Neural cell (in vitro differentiated cells): ENCODE measurements at regions not wholly inside any gene's neighbourhood (a gene's known extent, or its start where the extent isn't known, plus 50 kb on each side); places are given as distances from the start of the nearest gene placed in this dataset.

Source experiments
- H2AFZ ChIP-seq: fragments of 200-600, 300-800 bp; sonication (generic), shearing (Covaris generic); 2 replicates; pipeline ENCODE4 v1.6.0; 2014; ENCODE audit warnings: low read depth, mild to moderate bottlenecking, antibody characterized with exemption, low read length, moderate library complexity
- H3F3A ChIP-seq: fragments of 200-600 bp; shearing (Covaris generic); 2 replicates; pipeline ENCODE4 v1.6.1; 2016; ENCODE audit warnings: mild to moderate bottlenecking, moderate library complexity, mixed read lengths, antibody characterized with exemption, low read length; ENCODE audit not compliant: insufficient read depth, poor library complexity, severe bottlenecking
- H3K27ac ChIP-seq: fragments of 200-600, 300-800 bp; sonication (generic), shearing (Covaris generic); 2 replicates; pipeline ENCODE4 v1.5.1; 2014; ENCODE audit warnings: mild to moderate bottlenecking, low read length, moderate library complexity
- H3K27me3 ChIP-seq: fragments of 300-800, 200-600 bp; sonication (generic), shearing (Covaris generic); 2 replicates; pipeline ENCODE4 v1.6.0; 2014; ENCODE audit warnings: mild to moderate bottlenecking, low read depth, low read length, moderate library complexity; ENCODE audit not compliant: insufficient read depth
- H3K36me3 ChIP-seq: fragments of 300-800, 200-600 bp; sonication (generic), shearing (Covaris generic); 2 replicates; pipeline ENCODE4 v1.5.1; 2014; ENCODE audit warnings: mild to moderate bottlenecking, antibody characterized with exemption, low read length, moderate library complexity; ENCODE audit not compliant: insufficient read depth
- H3K4me2 ChIP-seq: fragments of 300-800, 200-600 bp; sonication (generic), shearing (Covaris generic); 2 replicates; pipeline ENCODE4 v1.6.0; 2014; ENCODE audit warnings: mild to moderate bottlenecking, low read length
- H3K4me3 ChIP-seq: fragments of 300-800, 200-600 bp; sonication (generic), shearing (Covaris generic); 2 replicates; pipeline ENCODE4 v1.5.1; 2014; ENCODE audit warnings: mild to moderate bottlenecking, low read length, moderate library complexity
- H3K79me2 ChIP-seq: fragments of 200-600 bp; shearing (Covaris generic); replicated peaks from 2 replicates; pipeline ENCODE4 v1.6.0; 2014; ENCODE audit warnings: mild to moderate bottlenecking, low read length, moderate library complexity; ENCODE audit not compliant: insufficient read depth
- H3K9ac ChIP-seq: fragments of 300-800, 200-600 bp; sonication (generic), shearing (Covaris generic); 2 replicates; pipeline ENCODE4 v1.6.1; 2016; ENCODE audit warnings: mild to moderate bottlenecking, low read length, mixed read lengths
- H3K9me2 ChIP-seq: fragments of 200-600 bp; shearing (Covaris generic); 2 replicates; pipeline ENCODE4 v1.6.1; 2016; ENCODE audit warnings: mild to moderate bottlenecking, low read length, mixed read lengths; ENCODE audit not compliant: insufficient read depth
- H3K9me3 ChIP-seq: fragments of 200-600, 300-800 bp; sonication (generic), shearing (Covaris generic); 2 replicates; pipeline ENCODE4 v1.6.1; 2016; ENCODE audit warnings: mild to moderate bottlenecking, mixed run types, low read length, moderate library complexity, mixed read lengths
- H4K20me1 ChIP-seq: fragments of 200-600 bp; shearing (Covaris generic); 2 replicates; pipeline ENCODE4 v1.6.1; 2016; ENCODE audit warnings: mild to moderate bottlenecking, mixed run types; ENCODE audit not compliant: insufficient read depth
- EP300 ChIP-seq: fragments of 450-650 bp; conservative IDR thresholded peaks from 2 replicates; pipeline ENCODE4 v1.6.1; 2014; ENCODE audit warnings: antibody characterized with exemption, mild to moderate bottlenecking, moderate library complexity; ENCODE audit not compliant: poor library complexity, severe bottlenecking
- EZH2 ChIP-seq: fragments of 200-600, 300-800 bp; shearing (Covaris generic), sonication (generic); IDR thresholded peaks from 2 replicates; pipeline ENCODE4 v1.6.1; 2014; ENCODE audit warnings: antibody characterized with exemption, low read length, borderline replicate concordance, mild to moderate bottlenecking; ENCODE audit not compliant: insufficient read depth, poor library complexity, severe bottlenecking
- MXI1 ChIP-seq: fragments of 450-650 bp; conservative IDR thresholded peaks from 2 replicates; pipeline ENCODE4 v1.6.1; 2014; ENCODE audit warnings: antibody characterized with exemption, mild to moderate bottlenecking; ENCODE audit not compliant: poor library complexity, severe bottlenecking
- POLR2AphosphoS5 ChIP-seq: IDR thresholded peaks from 2 replicates; pipeline ENCODE4 v1.6.1; 2012
- RAD21 ChIP-seq: fragments of 450-650 bp; conservative IDR thresholded peaks from 2 replicates; pipeline ENCODE4 v1.6.1; 2014; ENCODE audit warnings: antibody characterized with exemption, mild to moderate bottlenecking, moderate library complexity
- SMC3 ChIP-seq: fragments of 450-650 bp; conservative IDR thresholded peaks from 2 replicates; pipeline ENCODE4 v1.6.1; 2014; ENCODE audit warnings: antibody characterized with exemption, mild to moderate bottlenecking, moderate library complexity; ENCODE audit not compliant: poor library complexity
- TAF1 ChIP-seq: IDR thresholded peaks from 2 replicates; pipeline ENCODE4 v1.6.1; 2012; ENCODE audit warnings: low read depth
- TF ChIP-seq, protein P1 (sequence below): IDR thresholded peaks from 2 replicates; pipeline ENCODE4 v1.6.1; 2012; ENCODE audit warnings: borderline replicate concordance
- TF ChIP-seq, protein P2 (sequence below): fragments of 450-650 bp; IDR thresholded peaks from 2 replicates; pipeline ENCODE4 v1.5.1; 2014; ENCODE audit warnings: antibody characterized with exemption, mild to moderate bottlenecking, moderate library complexity; ENCODE audit not compliant: poor library complexity, severe bottlenecking

DNA sequence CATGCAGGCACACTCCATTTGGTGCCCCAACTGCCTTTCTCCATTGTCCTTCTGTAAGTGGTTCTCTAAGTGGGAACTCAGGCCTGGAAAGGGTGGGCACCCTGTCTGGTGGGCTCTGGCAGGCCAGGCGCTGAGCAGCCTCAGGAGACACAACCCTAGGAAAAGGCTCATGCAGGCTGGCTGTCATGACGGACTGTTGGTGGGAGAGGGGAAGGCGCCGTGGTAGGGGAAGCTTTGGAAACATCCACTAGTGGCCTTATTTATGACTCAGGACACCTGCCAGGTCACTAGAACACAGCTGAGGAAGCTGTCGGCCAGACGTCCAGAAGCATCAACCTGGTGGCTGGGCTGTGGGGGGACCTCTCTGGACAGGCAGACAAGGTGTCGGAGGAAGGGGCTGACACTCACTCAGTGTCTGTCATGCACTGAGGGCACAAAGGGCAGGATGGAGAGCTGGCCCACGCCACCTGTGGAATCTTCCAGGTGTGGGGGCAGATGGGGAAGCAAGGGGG lies 216.0 kb downstream of the SEC14L1 start:
- Histone ChIP-seq H3K9me2 (no peaks in the 10 kb centered on the region), H4K20me1 (no peaks in the 10 kb centered on the region), H3K27ac (no peak overlapping the region), H3K36me3 (no peaks in the 10 kb centered on the region), H3F3A (no peaks in the 10 kb centered on the region), H3K4me2 (no peak overlapping the region), H2AFZ (no peak overlapping the region), H3K9me3 (no peaks in the 10 kb centered on the region), H3K4me3 (no peak overlapping the region), H3K9ac (no peak overlapping the region), H3K27me3 (no peaks in the 10 kb centered on the region), H3K79me2 (no peaks in the 10 kb centered on the region)
- TF ChIP-seq MXI1 (no peak), TAF1 (no peak), RAD21 (no peak), EZH2 (no peak), SMC3 (no peak), EP300 (no peak), POLR2AphosphoS5 (no peak)
- TF ChIP-seq, protein P1, sequence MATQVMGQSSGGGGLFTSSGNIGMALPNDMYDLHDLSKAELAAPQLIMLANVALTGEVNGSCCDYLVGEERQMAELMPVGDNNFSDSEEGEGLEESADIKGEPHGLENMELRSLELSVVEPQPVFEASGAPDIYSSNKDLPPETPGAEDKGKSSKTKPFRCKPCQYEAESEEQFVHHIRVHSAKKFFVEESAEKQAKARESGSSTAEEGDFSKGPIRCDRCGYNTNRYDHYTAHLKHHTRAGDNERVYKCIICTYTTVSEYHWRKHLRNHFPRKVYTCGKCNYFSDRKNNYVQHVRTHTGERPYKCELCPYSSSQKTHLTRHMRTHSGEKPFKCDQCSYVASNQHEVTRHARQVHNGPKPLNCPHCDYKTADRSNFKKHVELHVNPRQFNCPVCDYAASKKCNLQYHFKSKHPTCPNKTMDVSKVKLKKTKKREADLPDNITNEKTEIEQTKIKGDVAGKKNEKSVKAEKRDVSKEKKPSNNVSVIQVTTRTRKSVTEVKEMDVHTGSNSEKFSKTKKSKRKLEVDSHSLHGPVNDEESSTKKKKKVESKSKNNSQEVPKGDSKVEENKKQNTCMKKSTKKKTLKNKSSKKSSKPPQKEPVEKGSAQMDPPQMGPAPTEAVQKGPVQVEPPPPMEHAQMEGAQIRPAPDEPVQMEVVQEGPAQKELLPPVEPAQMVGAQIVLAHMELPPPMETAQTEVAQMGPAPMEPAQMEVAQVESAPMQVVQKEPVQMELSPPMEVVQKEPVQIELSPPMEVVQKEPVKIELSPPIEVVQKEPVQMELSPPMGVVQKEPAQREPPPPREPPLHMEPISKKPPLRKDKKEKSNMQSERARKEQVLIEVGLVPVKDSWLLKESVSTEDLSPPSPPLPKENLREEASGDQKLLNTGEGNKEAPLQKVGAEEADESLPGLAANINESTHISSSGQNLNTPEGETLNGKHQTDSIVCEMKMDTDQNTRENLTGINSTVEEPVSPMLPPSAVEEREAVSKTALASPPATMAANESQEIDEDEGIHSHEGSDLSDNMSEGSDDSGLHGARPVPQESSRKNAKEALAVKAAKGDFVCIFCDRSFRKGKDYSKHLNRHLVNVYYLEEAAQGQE, result no peak
- TF ChIP-seq, protein P2, sequence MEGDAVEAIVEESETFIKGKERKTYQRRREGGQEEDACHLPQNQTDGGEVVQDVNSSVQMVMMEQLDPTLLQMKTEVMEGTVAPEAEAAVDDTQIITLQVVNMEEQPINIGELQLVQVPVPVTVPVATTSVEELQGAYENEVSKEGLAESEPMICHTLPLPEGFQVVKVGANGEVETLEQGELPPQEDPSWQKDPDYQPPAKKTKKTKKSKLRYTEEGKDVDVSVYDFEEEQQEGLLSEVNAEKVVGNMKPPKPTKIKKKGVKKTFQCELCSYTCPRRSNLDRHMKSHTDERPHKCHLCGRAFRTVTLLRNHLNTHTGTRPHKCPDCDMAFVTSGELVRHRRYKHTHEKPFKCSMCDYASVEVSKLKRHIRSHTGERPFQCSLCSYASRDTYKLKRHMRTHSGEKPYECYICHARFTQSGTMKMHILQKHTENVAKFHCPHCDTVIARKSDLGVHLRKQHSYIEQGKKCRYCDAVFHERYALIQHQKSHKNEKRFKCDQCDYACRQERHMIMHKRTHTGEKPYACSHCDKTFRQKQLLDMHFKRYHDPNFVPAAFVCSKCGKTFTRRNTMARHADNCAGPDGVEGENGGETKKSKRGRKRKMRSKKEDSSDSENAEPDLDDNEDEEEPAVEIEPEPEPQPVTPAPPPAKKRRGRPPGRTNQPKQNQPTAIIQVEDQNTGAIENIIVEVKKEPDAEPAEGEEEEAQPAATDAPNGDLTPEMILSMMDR, result no peak

GRCh38 chr17:77358801-77359200 lies 218.0 kb downstream of the SEC14L1 start:
- H3F3A ChIP-seq, result no peaks in the 10 kb centered on the region
- TF ChIP-seq MXI1, result no peak
- TF ChIP-seq SMC3, result no peak
- TF ChIP-seq, protein P2, result no peak
- TF ChIP-seq EZH2, result no peak
- TF ChIP-seq TAF1, result no peak
- TF ChIP-seq RAD21, result no peak
- TF ChIP-seq, protein P1, result no peak
- no peak overlapping the region for H3K4me3 ChIP-seq
- no peaks in the 10 kb centered on the region for H3K27me3 ChIP-seq
- no peaks in the 10 kb centered on the region for H3K9me3 ChIP-seq
- H3K4me2 ChIP-seq, result no peak overlapping the region
- no peaks in the 10 kb centered on the region for H3K9me2 ChIP-seq
- no peak overlapping the region for H2AFZ ChIP-seq
- H3K9ac ChIP-seq, result no peak overlapping the region
- H3K79me2 ChIP-seq, result no peaks in the 10 kb centered on the region
- H3K36me3 ChIP-seq, result no peaks in the 10 kb centered on the region
- no peak overlapping the region for H3K27ac ChIP-seq
- no peaks in the 10 kb centered on the region for H4K20me1 ChIP-seq
